GM19025 (cell line): ENCODE measurements at regions not wholly inside any gene's neighbourhood (a gene's known extent, or its start where the extent isn't known, plus 50 kb on each side); places are given as distances from the start of the nearest gene placed in this dataset.

Experiments
- ATAC-seq: cut with Tn5 transposase; IDR thresholded peaks from one replicate; pipeline ENCODE4 v1.9.1; 2021; ENCODE audit warnings: mild to moderate bottlenecking, low read depth, moderate library complexity; ENCODE audit not compliant: unreplicated experiment

GRCh38 chr13:50428183-50428877 is 413.1 kb downstream of the KCNRG start:
- no peak for ATAC-seq

GRCh38 chr13:50435011-50435410 is 408.5 kb downstream of the DLEU7 start:
- ATAC-seq = no peak

DNA sequence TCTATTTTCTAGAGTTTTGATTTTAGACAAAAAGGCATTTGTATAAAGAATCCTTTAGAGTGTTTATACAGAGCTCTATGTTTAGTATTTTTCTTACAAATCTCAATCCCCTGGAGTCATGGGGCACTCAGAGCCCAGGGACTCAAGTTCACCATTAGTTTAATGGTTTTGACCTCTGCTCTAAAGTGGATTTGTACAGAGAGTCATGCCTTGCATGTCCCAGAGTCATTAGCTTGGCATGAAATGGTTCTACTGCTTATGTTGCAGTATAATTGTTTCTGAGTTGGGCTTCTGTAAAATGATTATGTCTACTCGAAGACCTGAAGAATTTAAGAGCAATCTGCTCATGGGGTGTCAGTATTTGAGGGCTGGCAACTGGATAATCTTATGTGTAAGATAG is 406.2 kb downstream of the DLEU7 start:
- no peak for ATAC-seq

- ATAC-seq = no peak
These were observed 405.1 kb downstream of the DLEU7 start for GRCh38 chr13:50438351-50438750.

- ATAC-seq = no peak
These were observed 402.4 kb downstream of the DLEU7 start for GRCh38 chr13:50441130-50441529.

- no peak for ATAC-seq
These were observed 398.8 kb downstream of the DLEU7 start for GRCh38 chr13:50444726-50445125.

- no peak for ATAC-seq
These were observed 396.9 kb downstream of the DLEU7 start for GRCh38 chr13:50446611-50447010.

DNA sequence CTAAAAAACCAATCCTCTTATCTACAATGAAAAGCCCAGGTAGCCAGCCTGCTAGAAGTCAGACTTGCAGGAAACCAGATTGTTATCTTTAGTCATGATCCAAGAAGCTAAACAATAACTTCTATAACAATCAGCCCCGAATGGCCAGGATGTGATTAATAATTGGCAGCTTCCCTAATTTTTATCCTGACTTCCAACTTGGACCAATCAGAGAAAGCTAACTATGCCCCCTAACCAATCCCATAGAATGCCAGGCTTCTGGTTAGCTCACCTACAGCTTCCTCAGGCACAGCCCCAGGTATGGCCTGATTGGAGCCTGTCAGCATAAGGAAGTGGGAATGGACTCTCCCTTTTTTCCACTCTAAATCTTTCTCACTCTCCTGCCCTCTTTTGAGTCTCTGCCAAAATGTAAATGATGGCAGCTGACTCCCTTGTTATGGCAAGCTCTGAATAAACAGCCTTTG is 394.9 kb downstream of the DLEU7 start:
- no peak for ATAC-seq

GRCh38 chr13:50449465-50449864 is 394.0 kb downstream of the DLEU7 start:
- no peak for ATAC-seq

- no peak for ATAC-seq
These were observed 393.2 kb downstream of the DLEU7 start for GRCh38 chr13:50450279-50450678.

GRCh38 chr13:50451609-50452008 is 391.9 kb downstream of the DLEU7 start:
- ATAC-seq = no peak

DNA sequence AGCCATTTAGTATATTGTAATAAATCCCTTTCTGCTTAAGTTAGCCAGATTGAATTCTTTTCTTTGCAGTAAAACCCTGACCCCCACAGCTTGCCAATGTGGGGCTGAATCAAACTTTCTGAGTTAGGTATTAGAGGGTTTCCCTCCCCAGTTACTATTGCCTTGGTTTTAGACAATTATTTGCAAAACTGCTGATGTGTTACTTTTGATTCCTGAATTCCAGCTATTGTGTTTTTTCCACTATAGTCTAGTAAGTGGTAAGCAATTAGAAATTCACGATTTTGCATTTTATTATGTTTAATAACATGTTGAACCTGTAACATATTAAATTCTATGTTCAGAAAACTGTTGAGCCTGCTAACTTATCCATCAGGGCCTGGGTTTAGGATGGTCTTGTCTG is 391.5 kb downstream of the DLEU7 start:
- no peak for ATAC-seq

- no peak for ATAC-seq
These were observed 390.7 kb downstream of the DLEU7 start for GRCh38 chr13:50452756-50453155.

GRCh38 chr13:50453188-50453587 is 390.3 kb downstream of the DLEU7 start:
- no peak for ATAC-seq

DNA sequence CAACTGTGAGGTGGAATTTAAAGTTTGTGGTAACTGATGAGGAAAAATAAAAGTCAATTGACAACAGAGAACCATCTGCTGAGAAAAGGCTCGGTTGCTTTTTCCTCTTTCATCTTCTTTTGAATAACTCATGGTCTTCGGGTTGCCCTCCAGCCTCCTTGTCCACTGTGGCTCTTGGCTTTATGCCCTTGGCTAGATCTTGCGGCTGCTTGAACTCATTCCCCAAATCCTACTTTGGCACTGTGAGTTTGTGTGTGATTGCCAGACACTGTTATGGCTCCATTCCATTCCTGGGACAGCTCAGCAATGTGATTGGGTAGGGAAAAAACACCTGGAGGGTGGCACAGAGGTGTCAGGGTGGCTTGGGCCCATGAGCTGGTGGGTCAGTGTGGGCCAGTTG is 387.4 kb downstream of the DLEU7 start:
- no peak for ATAC-seq

- ATAC-seq = no peak
These were observed 385.8 kb downstream of the DLEU7 start for GRCh38 chr13:50457415-50458393.

DNA sequence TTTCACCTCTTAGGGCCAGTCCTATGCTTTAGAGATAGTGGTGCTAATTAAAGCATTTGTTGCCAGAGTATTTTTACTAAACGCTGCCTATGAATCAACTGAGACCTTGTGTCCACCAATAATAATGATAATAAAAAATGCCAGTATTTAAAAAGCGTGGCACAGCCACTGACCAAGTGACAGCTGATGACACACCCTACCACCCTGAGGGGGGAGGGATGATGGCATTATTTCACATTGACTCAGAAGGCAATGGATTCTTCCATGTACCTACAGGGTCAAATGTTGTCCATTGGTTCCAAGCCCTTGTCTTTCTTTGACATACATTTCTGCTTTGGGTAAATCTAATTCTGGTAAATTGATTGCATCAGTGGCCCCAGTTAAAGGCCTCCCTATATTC is 384.4 kb downstream of the DLEU7 start:
- no peak for ATAC-seq

DNA sequence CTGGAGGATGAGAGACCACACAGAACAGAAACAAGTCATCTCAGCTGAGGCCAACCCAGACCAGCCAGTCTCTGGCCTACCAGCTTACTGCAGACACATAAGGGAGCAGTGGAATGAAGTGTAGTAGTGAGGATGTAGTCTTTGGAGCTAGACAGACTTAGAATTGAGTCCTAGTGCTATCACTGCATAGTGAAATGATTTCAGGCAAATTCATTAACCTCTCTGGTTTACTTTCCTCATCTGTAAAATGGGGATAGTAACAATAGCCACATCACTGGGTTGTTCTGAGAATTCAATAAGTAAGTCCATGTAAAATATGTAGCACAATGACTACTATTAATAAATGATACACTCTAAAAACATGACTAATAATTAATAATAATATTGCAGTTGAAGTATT is 383.8 kb downstream of the DLEU7 start:
- ATAC-seq = no peak

GRCh38 chr13:50460358-50460757 is 383.1 kb downstream of the DLEU7 start:
- no peak for ATAC-seq

GRCh38 chr13:50461189-50461588 is 382.3 kb downstream of the DLEU7 start:
- no peak for ATAC-seq

DNA sequence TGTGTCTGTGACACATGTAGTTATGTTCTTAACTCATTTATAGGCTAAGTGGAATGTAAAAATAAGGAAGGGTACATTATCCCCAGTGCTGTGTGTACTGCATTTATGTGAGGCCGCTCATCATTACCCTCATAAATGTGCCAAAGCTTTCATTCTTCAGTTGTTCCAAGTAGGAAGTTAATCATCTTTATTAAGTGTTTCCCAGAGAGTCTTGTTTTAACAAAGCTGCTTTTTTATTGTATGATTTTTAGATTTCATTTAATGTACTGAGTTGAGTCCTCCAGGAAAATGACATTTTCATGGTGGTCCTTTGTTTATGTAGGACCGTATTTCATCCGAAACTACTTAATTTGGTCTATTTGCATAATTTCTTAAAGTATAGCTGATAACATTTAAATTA is 379.8 kb downstream of the DLEU7 start:
- ATAC-seq = no peak
